K562 (cell line): ENCODE measurements at regions not wholly inside any gene's neighbourhood (a gene's known extent, or its start where the extent isn't known, plus 50 kb on each side); places are given as distances from the start of the nearest gene placed in this dataset.

Experiments used
- ATAC-seq: fragments of 200-7000 bp; cut with Tn5 transposase; 3 replicates; pipeline ENCODE4 v1.9.1; 2020; ENCODE audit warnings: moderate library complexity
- BruUV-seq: library from RNA; stranded (reverse); fragments of 400-500 nt; replicated peaks from 2 replicates; lab custom pipeline; 2021; lab: Mats Ljungman, UMichigan
- CTCF ChIA-PET: fragments of 300-600 bp; formaldehyde crosslinking; extraction: SDS; loops from one replicate; lab custom pipeline; 2021; ENCODE audit warnings: low intra/inter-chr PET ratio; lab: Yijun Ruan, JAX
- POLR2A ChIA-PET: fragments of 300-600, 350-650 bp; sonication (Branson Sonifier 250); formaldehyde crosslinking; extraction: SDS; loops from one replicate; lab custom pipeline; 2021; ENCODE audit warnings: antibody characterized with exemption, inconsistent platforms; lab: Yijun Ruan, JAX
- DNase-seq, 4 experiments: peaks; one replicate each; pipeline versions ENCODE4 v3.0.0 to v3.0.0-alpha.2; 2011 to 2018; ENCODE audit warnings: low spot score in 3 of 4, mixed read lengths in 3 of 4; ENCODE audit errors: extremely low read depth in 1 of 4
- FAIRE-seq: peaks from 2 replicates; lab custom pipeline; 2011; peaks lifted over from hg19 to GRCh38; lab: Jason Lieb, UNC
- H2AFZ ChIP-seq: 2 replicates; pipeline ENCODE4 v1.6.0; 2011; ENCODE audit warnings: low read depth, low read length, control low read depth, inconsistent platforms
- H3K27ac ChIP-seq: fragments of 200-600 bp; 3 replicates; pipeline ENCODE4 v1.8.0; 2011; ENCODE audit warnings: low read depth, mild to moderate bottlenecking, control low read depth, inconsistent platforms, low read length, moderate library complexity, mixed read lengths; ENCODE audit errors: extremely low read depth
- H3K27me3 ChIP-seq, 2 experiments: fragments of 300-600 bp in 1 of 2; 2 replicates in 1 of 2; 3 replicates in 1 of 2; pipeline versions ENCODE4 v1.6.0 to v1.8.0; 2011; ENCODE audit warnings: inconsistent platforms in 2 of 2, low read length in 2 of 2, mild to moderate bottlenecking in 1 of 2, mixed read lengths in 1 of 2, moderate library complexity in 1 of 2; ENCODE audit not compliant: control insufficient read depth in 2 of 2, insufficient read depth in 2 of 2
- H3K36me3 ChIP-seq: fragments of 300-600 bp; 3 replicates; pipeline ENCODE4 v1.8.0; 2011; ENCODE audit warnings: mild to moderate bottlenecking, low read length, inconsistent platforms; ENCODE audit not compliant: control insufficient read depth, insufficient read depth
- H3K4me1 ChIP-seq, 2 experiments: fragments of 200-600 bp in 1 of 2; replicated peaks in 1 of 2; 2 replicates in 1 of 2; 3 replicates in 1 of 2; pipeline versions ENCODE4 v1.5.1 to v1.8.0; 2011; ENCODE audit warnings: inconsistent platforms in 2 of 2, low read length in 2 of 2, mild to moderate bottlenecking in 1 of 2, mixed read lengths in 1 of 2, moderate library complexity in 1 of 2; ENCODE audit not compliant: control insufficient read depth in 2 of 2, insufficient read depth in 2 of 2
- H3K4me2 ChIP-seq: 2 replicates; pipeline ENCODE4 v1.6.1; 2011; ENCODE audit warnings: low read length, control low read depth, inconsistent platforms, mixed read lengths; ENCODE audit not compliant: insufficient read depth
- H3K4me3 ChIP-seq: fragments of 200-600 bp; sonication (generic), shearing (Covaris generic); 2 replicates; pipeline ENCODE4 v1.5.1; 2016; ENCODE audit warnings: control low read depth, inconsistent platforms
- H3K79me2 ChIP-seq: fragments of 200-600 bp; 3 replicates; pipeline ENCODE4 v1.8.0; 2011; ENCODE audit warnings: low read length, inconsistent platforms; ENCODE audit not compliant: control insufficient read depth, insufficient read depth
- H3K9ac ChIP-seq, 2 experiments: 2 replicates each; pipeline versions ENCODE4 v1.6.0 to v1.6.1; 2011; ENCODE audit warnings: low read depth in 2 of 2, low read length in 2 of 2, control low read depth in 1 of 2, inconsistent platforms in 1 of 2, mild to moderate bottlenecking in 1 of 2, mixed read lengths in 1 of 2; ENCODE audit not compliant: insufficient read depth in 1 of 2
- H3K9me1 ChIP-seq: one replicate; pipeline ENCODE4 v1.6.0; 2011; ENCODE audit warnings: inconsistent platforms, mild to moderate bottlenecking, low read length, moderate library complexity; ENCODE audit not compliant: control insufficient read depth, insufficient read depth
- H3K9me3 ChIP-seq: replicated peaks from 2 replicates; pipeline ENCODE4 v1.5.1; 2011; ENCODE audit warnings: low read depth, low read length, inconsistent platforms; ENCODE audit not compliant: control insufficient read depth, insufficient read depth
- H4K20me1 ChIP-seq: replicated peaks from 2 replicates; pipeline ENCODE4 v1.6.1; 2011; ENCODE audit warnings: low read length, inconsistent platforms, mixed read lengths; ENCODE audit not compliant: control insufficient read depth, insufficient read depth
- CREBBP ChIP-seq: IDR thresholded peaks from one replicate; pipeline ENCODE4 v1.6.1; 2012; ENCODE audit warnings: low read depth, mild to moderate bottlenecking, control low read depth, inconsistent platforms, low read length
- DNMT1 ChIP-seq: fragments of 450-650 bp; IDR thresholded peaks from 2 replicates; pipeline ENCODE4 v1.6.1; 2016; ENCODE audit warnings: antibody characterized with exemption, mild to moderate bottlenecking
- ETV6 ChIP-seq, 3 experiments: fragments of 150-350 bp in 1 of 3; sonication (generic) in 1 of 3; formaldehyde crosslinking in 1 of 3; IDR thresholded peaks; 2 replicates each; pipeline versions ENCODE4 v1.6.1 to v1.8.0; 2014 to 2022; ENCODE audit warnings: borderline replicate concordance in 2 of 3, low read depth in 2 of 3, antibody characterized with exemption in 1 of 3, low read length in 1 of 3, mild to moderate bottlenecking in 1 of 3, missing genetic modification reagents in 1 of 3
- GABPB2 ChIP-seq: fragments of 250-450 bp; sonication (Bioruptor Pico); conservative IDR thresholded peaks from 2 replicates; pipeline ENCODE4 v1.5.1; 2021; ENCODE audit warnings: mild to moderate bottlenecking
- KAT2B ChIP-seq: IDR thresholded peaks from one replicate; pipeline ENCODE4 v1.6.1; 2012; ENCODE audit warnings: low read depth, mild to moderate bottlenecking, control low read depth, inconsistent platforms, low read length, moderate library complexity
- MYNN ChIP-seq, 2 experiments: sonication (generic); formaldehyde crosslinking in 1 of 2; IDR thresholded peaks; 2 replicates each; pipeline versions ENCODE4 v1.5.0 to v1.6.1; 2016 to 2020; ENCODE audit warnings: antibody characterized with exemption in 1 of 2, missing genetic modification reagents in 1 of 2
- ZBTB2 ChIP-seq: fragments of 450-650 bp; IDR thresholded peaks from 2 replicates; pipeline ENCODE4 v1.6.1; 2016; ENCODE audit warnings: antibody characterized with exemption
- ZNF407 ChIP-seq: fragments of 450-650 bp; IDR thresholded peaks from 2 replicates; pipeline ENCODE4 v1.6.1; 2016; ENCODE audit warnings: low read depth
- WGBS: fragments of 100-300 bp; shearing (Covaris generic); methylation state at CpG from one replicate; pipeline ENCODE4 v1.1.6; 2016; ENCODE audit warnings: low coverage, mixed read lengths; ENCODE audit not compliant: insufficient coverage; ENCODE audit errors: missing lambda C conversion rate; 5-methylcytosine and 5-hydroxymethylcytosine counted together
- in situ Hi-C: fragments of 300-500 bp; cut with MboI; formaldehyde crosslinking; loops from 4 replicates; pipeline ENCODE4 v1.15.0; 2018; ENCODE audit warnings: inconsistent platforms, mixed read lengths
- intact Hi-C: fragments of 100-400 bp; cut with micrococcal nuclease; formaldehyde crosslinking; loops from 2 replicates; pipeline ENCODE4 v1.14.2; 2022

- no peaks in the 10 kb centered on the region for H4K20me1 ChIP-seq
- in situ Hi-C loops = no loop called here
- no peaks in the 10 kb centered on the region; a peak in 1 of 5 replicates for H3K4me1 ChIP-seq
- no peaks in the 10 kb centered on the region for H3K36me3 ChIP-seq
- TF ChIP-seq ETV6 (IDR thresholded peaks at IDR 0.05; ENCODE audit: borderline replicate concordance in 1 of 2, low read depth in 2 of 2, low read length in 1 of 2) = no peak
- no peak for TF ChIP-seq ETV6 (CRISPR knock-in tag; IDR thresholded peaks at IDR 0.05; ENCODE audit: borderline replicate concordance)
- no peak for TF ChIP-seq CREBBP
- TF ChIP-seq KAT2B = no peak
- TF ChIP-seq ZBTB2 = no peak
- no peak for TF ChIP-seq GABPB2
- TF ChIP-seq DNMT1 = no peak
- TF ChIP-seq MYNN (IDR thresholded peaks at IDR 0.05) = no peak
- TF ChIP-seq MYNN (CRISPR knock-in tag; IDR thresholded peaks at IDR 0.05) = no peak
- no peak for TF ChIP-seq ZNF407
- H3K79me2 ChIP-seq = no peaks in the 10 kb centered on the region
- 0% methylated on average over 4 of the region's 4 CpGs for WGBS
- no peak for ATAC-seq
- ChIA-PET POLR2A (no interaction called here), CTCF (no interaction called here)
- no TSS peak for BruUV-seq
- peaks cover 0 to 25% of the 10 kb centered on the region in 2 experiments; a peak in 2 of 5 replicates for H3K27me3 ChIP-seq
- H3K9me1 ChIP-seq = no peaks in the 10 kb centered on the region
- H3K4me2 ChIP-seq = no peak overlapping the region
- H3K9me3 ChIP-seq = no peaks in the 10 kb centered on the region
- no peak overlapping the region for H3K9ac ChIP-seq
- H3K4me3 ChIP-seq = no peak overlapping the region
- no peak overlapping the region for H2AFZ ChIP-seq
- H3K27ac ChIP-seq = no peak overlapping the region
- no peak for DNase-seq
- FAIRE-seq = no peak
- intact Hi-C loops = no loop called here
These were observed 161.6 kb downstream of the ZIC5 start for GRCh38 chr13:99809926-99810325.
